ENCODE measurements at regions not wholly inside any gene's neighbourhood (a gene's known extent, or its start where the extent isn't known, plus 50 kb on each side); places are given as distances from the start of the nearest gene placed in this dataset.

- no peak for TF ChIP-seq CTCF (IDR thresholded peaks at IDR 0.05; ENCODE audit: low read depth, low read length)
- no peak for TF ChIP-seq POLR2A (IDR thresholded peaks at IDR 0.05; ENCODE audit: extremely low read depth, insufficient read length)
- TF ChIP-seq, protein P1, sequence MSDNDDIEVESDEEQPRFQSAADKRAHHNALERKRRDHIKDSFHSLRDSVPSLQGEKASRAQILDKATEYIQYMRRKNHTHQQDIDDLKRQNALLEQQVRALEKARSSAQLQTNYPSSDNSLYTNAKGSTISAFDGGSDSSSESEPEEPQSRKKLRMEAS (IDR thresholded peaks at IDR 0.05; ENCODE audit: low read depth, low read length): no peak
- TF ChIP-seq MYC (IDR thresholded peaks at IDR 0.05; ENCODE audit: low read depth, low read length): no peak
These were observed 149.5 kb upstream of the VWC2 start for GRCh38 chr7:49623943-49624342.
